Breast epithelium (tissue), 3 donors: ENCODE measurements at regions not wholly inside any gene's neighbourhood (a gene's known extent, or its start where the extent isn't known, plus 50 kb on each side); places are given as distances from the start of the nearest gene placed in this dataset.
"Not testable (repeated sequence)": the region's sequence is repeated elsewhere in the genome, so short reads cannot be mapped to it uniquely, and the experiment has no call there.

Experiments
- CTCF ChIP-seq, 3 donors: fragments of 450-650 bp; IDR thresholded peaks; one replicate each; pipeline ENCODE4 v1.5.1; 2016 to 2017; ENCODE audit warnings: antibody characterized with exemption in 3 of 3, mild to moderate bottlenecking in 3 of 3, moderate library complexity in 3 of 3
- POLR2AphosphoS5 ChIP-seq, 3 donors: sonication (generic); formaldehyde crosslinking; IDR thresholded peaks; one replicate each; pipeline ENCODE4 v1.6.1; 2017; ENCODE audit warnings: antibody characterized with exemption in 3 of 3

DNA sequence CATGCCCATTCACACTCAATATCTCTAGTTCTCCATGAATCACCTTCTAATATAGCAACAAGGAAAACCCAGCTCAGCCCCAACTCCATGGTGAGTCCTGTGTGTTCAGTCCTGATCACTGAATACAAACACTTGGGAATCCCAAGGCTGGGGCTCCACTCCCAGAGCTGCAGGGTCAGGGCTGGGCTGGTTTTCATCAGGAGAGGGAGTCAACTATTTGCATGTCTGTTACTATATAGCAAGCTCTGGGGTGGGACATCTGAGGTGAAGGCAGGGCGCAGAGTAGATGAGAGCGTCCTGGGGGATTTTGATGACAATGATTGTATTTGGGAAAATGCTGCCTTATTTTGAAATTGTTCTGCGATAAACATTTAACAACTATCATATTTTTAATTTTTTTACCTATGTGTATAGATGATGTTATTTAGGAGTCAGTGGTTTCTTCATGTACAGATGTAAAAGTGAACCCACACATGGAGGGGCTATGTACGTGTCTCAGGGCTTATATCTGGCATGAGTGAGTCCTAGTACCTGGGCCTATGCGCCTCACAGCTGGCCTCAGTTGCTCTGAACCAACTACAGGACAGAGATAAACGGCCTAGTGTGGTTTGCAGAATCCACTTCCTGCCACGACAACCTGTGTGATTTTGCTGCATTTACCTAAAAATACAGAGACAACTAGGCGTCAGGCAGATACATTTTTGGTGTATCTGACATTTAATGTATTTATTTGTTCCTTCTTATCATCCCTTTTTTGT is 603.7 kb downstream of the TMEM121 start:
- not testable (repeated sequence) for TF ChIP-seq CTCF, POLR2AphosphoS5 (IDR thresholded peaks at IDR 0.05)
